ENCODE measurements at regions not wholly inside any gene's neighbourhood (a gene's known extent, or its start where the extent isn't known, plus 50 kb on each side); places are given as distances from the start of the nearest gene placed in this dataset.

DNA sequence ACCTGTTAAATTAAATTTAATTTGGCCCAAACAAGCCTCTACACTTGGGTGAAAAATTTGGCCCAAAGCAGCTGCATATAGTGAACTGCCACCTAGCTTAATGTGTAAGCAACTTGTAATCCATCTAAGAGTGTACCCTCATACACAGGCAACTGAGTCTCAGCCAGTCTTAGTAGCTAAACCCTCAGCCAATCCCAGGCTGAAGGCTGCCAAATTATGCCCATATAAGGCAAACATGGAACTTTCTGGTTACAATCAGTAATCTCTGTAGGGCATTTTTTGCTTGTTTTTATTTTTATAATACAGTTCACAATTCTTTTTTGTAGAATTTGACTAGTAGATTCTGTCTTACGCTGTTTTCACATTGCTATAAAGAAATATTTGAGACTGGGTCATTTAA lies 958.7 kb downstream of the FSCB start:
- TF ChIP-seq POLR2A (IDR thresholded peaks at IDR 0.05; ENCODE audit: low read depth) = no peak
- TF ChIP-seq, protein P1, sequence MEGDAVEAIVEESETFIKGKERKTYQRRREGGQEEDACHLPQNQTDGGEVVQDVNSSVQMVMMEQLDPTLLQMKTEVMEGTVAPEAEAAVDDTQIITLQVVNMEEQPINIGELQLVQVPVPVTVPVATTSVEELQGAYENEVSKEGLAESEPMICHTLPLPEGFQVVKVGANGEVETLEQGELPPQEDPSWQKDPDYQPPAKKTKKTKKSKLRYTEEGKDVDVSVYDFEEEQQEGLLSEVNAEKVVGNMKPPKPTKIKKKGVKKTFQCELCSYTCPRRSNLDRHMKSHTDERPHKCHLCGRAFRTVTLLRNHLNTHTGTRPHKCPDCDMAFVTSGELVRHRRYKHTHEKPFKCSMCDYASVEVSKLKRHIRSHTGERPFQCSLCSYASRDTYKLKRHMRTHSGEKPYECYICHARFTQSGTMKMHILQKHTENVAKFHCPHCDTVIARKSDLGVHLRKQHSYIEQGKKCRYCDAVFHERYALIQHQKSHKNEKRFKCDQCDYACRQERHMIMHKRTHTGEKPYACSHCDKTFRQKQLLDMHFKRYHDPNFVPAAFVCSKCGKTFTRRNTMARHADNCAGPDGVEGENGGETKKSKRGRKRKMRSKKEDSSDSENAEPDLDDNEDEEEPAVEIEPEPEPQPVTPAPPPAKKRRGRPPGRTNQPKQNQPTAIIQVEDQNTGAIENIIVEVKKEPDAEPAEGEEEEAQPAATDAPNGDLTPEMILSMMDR (IDR thresholded peaks at IDR 0.05) = no peak
